ENCODE measurements at regions not wholly inside any gene's neighbourhood (a gene's known extent, or its start where the extent isn't known, plus 50 kb on each side); places are given as distances from the start of the nearest gene placed in this dataset.

DNA sequence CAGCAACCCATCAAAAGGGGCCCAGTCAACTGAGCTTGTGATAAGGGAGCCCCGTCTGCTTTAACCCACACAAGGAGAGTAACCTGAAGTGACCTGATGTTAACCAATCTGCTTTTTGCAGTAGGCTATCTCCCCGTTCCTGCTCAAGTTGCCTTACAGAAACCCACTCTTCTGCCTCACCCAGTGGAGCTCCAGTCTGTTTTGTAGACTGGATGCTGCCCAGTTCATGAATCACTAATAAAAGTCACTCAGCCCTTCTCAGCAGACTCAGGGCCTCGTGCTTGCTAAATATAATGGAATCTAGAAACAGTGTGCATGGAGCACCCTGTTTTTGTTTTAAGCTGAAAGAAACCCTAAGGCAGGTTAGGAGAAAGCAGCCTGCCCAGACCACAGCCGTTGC, 312.3 kb downstream of the FBXW7 start:
- Mint-ChIP-seq H3K27ac (peak overlapping the region in 2 of 3 experiments; percentile 88 to 96), H3K36me3 (ENCODE audit: low read depth) (no peaks in the 10 kb centered on the region), H3K4me3 (no peak overlapping the region), H3K4me1 (peaks cover 10% of the 10 kb centered on the region), H3K9me3 (no peaks in the 10 kb centered on the region), H3K27me3 (ENCODE audit: low read depth) (peaks cover 7% of the 10 kb centered on the region)
- TF ChIP-seq, protein P1, sequence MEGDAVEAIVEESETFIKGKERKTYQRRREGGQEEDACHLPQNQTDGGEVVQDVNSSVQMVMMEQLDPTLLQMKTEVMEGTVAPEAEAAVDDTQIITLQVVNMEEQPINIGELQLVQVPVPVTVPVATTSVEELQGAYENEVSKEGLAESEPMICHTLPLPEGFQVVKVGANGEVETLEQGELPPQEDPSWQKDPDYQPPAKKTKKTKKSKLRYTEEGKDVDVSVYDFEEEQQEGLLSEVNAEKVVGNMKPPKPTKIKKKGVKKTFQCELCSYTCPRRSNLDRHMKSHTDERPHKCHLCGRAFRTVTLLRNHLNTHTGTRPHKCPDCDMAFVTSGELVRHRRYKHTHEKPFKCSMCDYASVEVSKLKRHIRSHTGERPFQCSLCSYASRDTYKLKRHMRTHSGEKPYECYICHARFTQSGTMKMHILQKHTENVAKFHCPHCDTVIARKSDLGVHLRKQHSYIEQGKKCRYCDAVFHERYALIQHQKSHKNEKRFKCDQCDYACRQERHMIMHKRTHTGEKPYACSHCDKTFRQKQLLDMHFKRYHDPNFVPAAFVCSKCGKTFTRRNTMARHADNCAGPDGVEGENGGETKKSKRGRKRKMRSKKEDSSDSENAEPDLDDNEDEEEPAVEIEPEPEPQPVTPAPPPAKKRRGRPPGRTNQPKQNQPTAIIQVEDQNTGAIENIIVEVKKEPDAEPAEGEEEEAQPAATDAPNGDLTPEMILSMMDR (IDR thresholded peaks at IDR 0.05; ENCODE audit: unreplicated experiment in 3 of 3): no peak

DNA sequence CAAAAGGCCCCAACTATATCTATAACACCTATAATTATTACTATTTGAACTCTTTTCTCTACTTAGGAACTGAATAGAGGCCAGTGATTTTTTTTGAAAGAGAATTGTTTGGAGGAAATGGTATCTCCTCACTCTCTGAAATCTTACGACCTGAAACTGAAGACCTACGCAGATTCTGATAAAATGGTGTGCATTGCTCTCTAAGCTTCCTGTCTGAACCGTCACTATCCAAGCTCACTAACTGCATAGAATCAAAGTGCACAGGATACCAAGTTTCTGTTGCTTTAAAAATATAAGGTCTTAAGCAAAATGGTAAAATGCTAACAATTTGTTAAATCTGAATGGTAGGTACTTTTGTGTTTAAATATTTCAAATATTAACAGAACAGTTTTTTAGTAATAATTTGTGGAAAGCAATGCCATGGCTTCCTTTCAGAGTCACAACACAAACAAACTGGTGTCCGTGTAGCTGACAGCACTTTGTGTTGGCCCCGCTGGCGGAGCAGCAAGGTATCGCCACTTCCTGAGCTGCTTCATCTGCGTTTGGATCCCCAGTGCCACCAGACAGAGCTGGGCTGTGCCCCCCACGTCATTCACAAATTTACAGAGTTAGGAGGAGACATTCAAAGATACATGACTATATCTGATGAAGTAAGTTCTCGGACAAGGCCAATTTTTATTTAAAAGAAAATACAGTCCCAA, 313.9 kb downstream of the FBXW7 start:
- Mint-ChIP-seq H3K4me3 (no peak overlapping the region), H3K36me3 (ENCODE audit: low read depth) (no peaks in the 10 kb centered on the region), H3K4me1 (peaks cover 10% of the 10 kb centered on the region), H3K27ac (peak overlapping the region in 2 of 3 experiments; percentile 30 to 67), H3K27me3 (ENCODE audit: low read depth) (no peaks in the 10 kb centered on the region), H3K9me3 (peaks cover 3% of the 10 kb centered on the region)
- TF ChIP-seq, protein P1 (IDR thresholded peaks at IDR 0.05; ENCODE audit: unreplicated experiment in 3 of 3): no peak

DNA sequence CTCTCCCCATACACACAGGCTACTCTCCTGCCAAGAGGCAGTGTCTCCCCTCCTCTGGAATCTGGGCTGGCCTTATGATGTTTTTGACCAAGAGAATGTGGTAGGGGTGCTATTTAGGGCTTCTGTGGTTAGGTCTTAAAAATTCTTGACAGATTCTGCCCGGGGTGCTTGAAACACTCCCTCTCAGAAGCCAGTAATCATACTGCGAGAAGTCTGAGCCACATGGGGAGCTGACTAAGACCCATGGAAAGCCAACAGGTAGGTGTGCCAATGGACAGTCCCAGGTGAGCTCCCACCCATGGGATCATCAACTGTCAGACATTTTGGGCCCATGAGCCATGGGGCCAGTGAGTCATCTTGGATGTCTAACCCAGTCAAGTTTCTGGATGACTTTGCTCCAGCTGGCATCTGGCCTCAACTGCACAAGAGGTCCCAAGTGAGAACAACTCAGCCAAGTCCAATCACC, 315.7 kb downstream of the FBXW7 start:
- H3K4me1 Mint-ChIP-seq: peaks cover 10% of the 10 kb centered on the region
- H3K27me3 Mint-ChIP-seq (ENCODE audit: low read depth): no peaks in the 10 kb centered on the region
- H3K9me3 Mint-ChIP-seq: peaks cover 10% of the 10 kb centered on the region
- H3K36me3 Mint-ChIP-seq (ENCODE audit: low read depth): no peaks in the 10 kb centered on the region
- H3K27ac Mint-ChIP-seq: no peak overlapping the region
- H3K4me3 Mint-ChIP-seq: no peak overlapping the region
- TF ChIP-seq, protein P1 (IDR thresholded peaks at IDR 0.05; ENCODE audit: unreplicated experiment in 3 of 3): no peak

DNA sequence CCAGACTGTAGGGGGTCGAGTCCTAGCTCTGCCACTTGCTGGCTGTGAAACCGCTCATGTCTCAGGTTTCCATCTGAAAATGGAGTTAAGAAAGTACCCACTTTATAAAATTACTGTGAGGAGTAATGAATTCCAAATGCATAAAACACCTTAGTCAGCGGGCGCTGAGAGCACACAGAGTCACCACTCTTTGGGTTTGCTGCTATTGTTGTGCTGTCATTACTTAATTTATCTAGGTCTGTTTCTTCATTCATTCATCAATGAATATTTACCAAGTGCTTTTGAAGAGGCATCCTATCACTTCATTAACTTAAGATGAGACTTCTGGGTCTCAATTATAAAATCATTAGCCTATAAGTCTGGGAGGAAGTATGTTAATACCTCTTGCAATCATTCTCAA, 317.3 kb downstream of the FBXW7 start:
- Mint-ChIP-seq H3K4me3 (no peak overlapping the region), H3K9me3 (peaks cover 16% of the 10 kb centered on the region), H3K4me1 (peaks cover 4% of the 10 kb centered on the region), H3K27me3 (ENCODE audit: low read depth) (peaks cover 7% of the 10 kb centered on the region), H3K36me3 (ENCODE audit: low read depth) (peaks cover 3% of the 10 kb centered on the region), H3K27ac (no peak overlapping the region)
- TF ChIP-seq, protein P1 (IDR thresholded peaks at IDR 0.05; ENCODE audit: unreplicated experiment in 3 of 3): no peak

DNA sequence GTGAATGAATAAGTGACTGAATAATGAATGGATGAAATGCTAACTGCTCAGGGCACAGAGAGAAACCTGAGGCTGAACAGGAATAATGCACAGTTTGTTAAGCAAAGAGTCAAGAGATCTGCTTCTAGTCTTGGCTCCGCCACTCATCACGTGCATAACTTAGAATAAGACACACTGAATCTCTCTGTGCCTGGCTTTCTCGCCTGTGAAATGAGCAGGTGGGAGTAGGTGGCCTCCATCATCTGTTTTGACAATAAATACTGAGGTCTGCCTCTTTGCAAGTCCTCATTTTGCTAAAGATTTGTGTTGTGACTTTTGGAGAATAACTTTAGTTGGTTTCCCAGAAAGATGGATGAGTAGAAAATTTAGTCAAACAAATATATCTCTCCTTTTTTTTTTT, 318.0 kb downstream of the FBXW7 start:
- peaks cover 21% of the 10 kb centered on the region for H3K9me3 Mint-ChIP-seq
- no peak overlapping the region for H3K4me3 Mint-ChIP-seq
- H3K4me1 Mint-ChIP-seq: peaks cover 4% of the 10 kb centered on the region
- peak overlapping the region in 2 of 3 experiments; percentile 4 to 11 for H3K27ac Mint-ChIP-seq
- H3K36me3 Mint-ChIP-seq (ENCODE audit: low read depth): peaks cover 8% of the 10 kb centered on the region
- H3K27me3 Mint-ChIP-seq (ENCODE audit: low read depth): peaks cover 7% of the 10 kb centered on the region
- TF ChIP-seq, protein P1 (IDR thresholded peaks at IDR 0.05; ENCODE audit: unreplicated experiment in 3 of 3): no peak

Measured in nephron (organoid).